Sciatic nerve (tissue), 2 donors: ENCODE measurements at regions not wholly inside any gene's neighbourhood (a gene's known extent, or its start where the extent isn't known, plus 50 kb on each side); places are given as distances from the start of the nearest gene placed in this dataset.
"Not testable (repeated sequence)": the region's sequence is repeated elsewhere in the genome, so short reads cannot be mapped to it uniquely, and the experiment has no call there.

Experiments used
- ATAC-seq: fragments of 200-7000 bp; cut with Tn5 transposase; one replicate; pipeline ENCODE4 v1.9.1; 2020; ENCODE audit warnings: mild to moderate bottlenecking, moderate library complexity
- DNase-seq: peaks from one replicate; pipeline ENCODE4 v3.0.0-alpha.2; 2020; ENCODE audit warnings: low spot score
- intact Hi-C: fragments of 100-400 bp; cut with DNase I; formaldehyde crosslinking; loops from one replicate; pipeline ENCODE4 v1.14.2; 2022
- donor health status: DM: no; HTN: no; CAD: no.
- donor health status: DM: no; HTN: no; CAD: no.

GRCh38 chr10:28429573-28430216, 103.2 kb upstream of the WAC start:
- ATAC-seq (no peak), DNase-seq (no peak)
- intact Hi-C loops = no loop called here

- intact Hi-C loops = no loop called here
- DNase-seq (no peak), ATAC-seq (no peak)
These were observed 101.8 kb upstream of the WAC start for GRCh38 chr10:28431139-28431538.

- ATAC-seq = peak; percentile 87
- DNase-seq = peak; percentile 62
- intact Hi-C loops = no loop called here
These were observed 100.7 kb upstream of the WAC start for GRCh38 chr10:28432210-28432676.

GRCh38 chr10:28434063-28434462, 98.9 kb upstream of the WAC start:
- no peak for ATAC-seq
- intact Hi-C loops = no loop called here
- DNase-seq = no peak

GRCh38 chr10:28442403-28442802, 90.5 kb upstream of the WAC start:
- intact Hi-C loops = no loop called here
- ATAC-seq (no peak), DNase-seq (no peak)

- ATAC-seq (no peak), DNase-seq (no peak)
- intact Hi-C loops = no loop called here
These were observed 88.9 kb upstream of the WAC start for GRCh38 chr10:28444031-28444430.

- ATAC-seq (no peak), DNase-seq (no peak)
- intact Hi-C loops = no loop called here
These were observed 87.4 kb upstream of the WAC start for GRCh38 chr10:28445516-28445915.

- no peak for ATAC-seq
- intact Hi-C loops = no loop called here
- no peak for DNase-seq
These were observed 83.5 kb upstream of the WAC start for GRCh38 chr10:28449382-28449781.

GRCh38 chr10:28449926-28450325, 83.0 kb upstream of the WAC start:
- intact Hi-C loops = no loop called here
- ATAC-seq (no peak), DNase-seq (no peak)

- DNase-seq (no peak), ATAC-seq (no peak)
- intact Hi-C loops = no loop called here
These were observed 79.0 kb upstream of the WAC start for GRCh38 chr10:28453926-28454325.

GRCh38 chr10:28457110-28457509, 75.8 kb upstream of the WAC start:
- ATAC-seq = no peak
- DNase-seq = no peak
- intact Hi-C loops = no loop called here

- ATAC-seq, DNase-seq, intact Hi-C loops: not testable (repeated sequence)
These were observed 75.0 kb upstream of the WAC start for GRCh38 chr10:28457873-28458272.

GRCh38 chr10:28459453-28460144, 73.3 kb upstream of the WAC start:
- intact Hi-C loops = no loop called here
- ATAC-seq = no peak
- no peak for DNase-seq

- ATAC-seq (no peak), DNase-seq (no peak)
- intact Hi-C loops = no loop called here
These were observed 69.8 kb upstream of the WAC start for GRCh38 chr10:28463141-28463540.

- intact Hi-C loops = no loop called here
- DNase-seq = no peak
- no peak for ATAC-seq
These were observed 69.1 kb upstream of the WAC start for GRCh38 chr10:28463676-28464395.

GRCh38 chr10:28467615-28468014, 65.3 kb upstream of the WAC start:
- intact Hi-C loops = no loop called here
- ATAC-seq = no peak
- DNase-seq = no peak

- intact Hi-C loops = no loop called here
- ATAC-seq (peak; percentile 52), DNase-seq (no peak)
These were observed 64.0 kb upstream of the WAC start for GRCh38 chr10:28468707-28469483.

- intact Hi-C loops = no loop called here
- DNase-seq = no peak
- peak; percentile 56 for ATAC-seq
These were observed 61.9 kb upstream of the WAC start for GRCh38 chr10:28470873-28471651.

GRCh38 chr10:28471652-28472050, 61.3 kb upstream of the WAC start:
- intact Hi-C loops = no loop called here
- DNase-seq (no peak), ATAC-seq (peak; percentile 17)
